HG02678 (cell line): ENCODE measurements at regions not wholly inside any gene's neighbourhood (a gene's known extent, or its start where the extent isn't known, plus 50 kb on each side); places are given as distances from the start of the nearest gene placed in this dataset.

Source experiments
- ATAC-seq: cut with Tn5 transposase; IDR thresholded peaks from one replicate; pipeline ENCODE4 v1.9.1; 2021; ENCODE audit warnings: mild to moderate bottlenecking, moderate library complexity; ENCODE audit not compliant: unreplicated experiment

- no peak for ATAC-seq
Observed at GRCh38 chr2:217393585-217394032, 533.7 kb upstream of the TNP1 start.

- no peak for ATAC-seq
Observed at GRCh38 chr2:217392930-217393584, 533.2 kb upstream of the TNP1 start.

GRCh38 chr2:217387776-217388387 lies 528.0 kb upstream of the TNP1 start:
- ATAC-seq: no peak

- ATAC-seq: no peak
Observed at GRCh38 chr2:217386041-217386440, 526.2 kb upstream of the TNP1 start.

GRCh38 chr2:217383620-217384019 lies 523.8 kb upstream of the TNP1 start:
- ATAC-seq: no peak

GRCh38 chr2:217382794-217383193 lies 522.9 kb upstream of the TNP1 start:
- ATAC-seq: no peak

- no peak for ATAC-seq
Observed at GRCh38 chr2:217379807-217380206, 519.9 kb upstream of the TNP1 start.

GRCh38 chr2:217372794-217373193 lies 512.9 kb upstream of the TNP1 start:
- ATAC-seq: no peak

GRCh38 chr2:217371781-217372213 lies 511.9 kb upstream of the TNP1 start:
- ATAC-seq: no peak

- no peak for ATAC-seq
Observed at GRCh38 chr2:217370391-217370790, 510.5 kb upstream of the TNP1 start.

- ATAC-seq: no peak
Observed at GRCh38 chr2:217367464-217367863, 507.6 kb upstream of the TNP1 start.

GRCh38 chr2:217366966-217367365 lies 507.1 kb upstream of the TNP1 start:
- no peak for ATAC-seq

GRCh38 chr2:217366266-217366895 lies 506.5 kb upstream of the TNP1 start:
- ATAC-seq: no peak

GRCh38 chr2:217365656-217366055 lies 505.8 kb upstream of the TNP1 start:
- no peak for ATAC-seq

GRCh38 chr2:217364224-217364623 lies 504.4 kb upstream of the TNP1 start:
- no peak for ATAC-seq

- no peak for ATAC-seq
Observed at GRCh38 chr2:217363470-217363869, 503.6 kb upstream of the TNP1 start.

- ATAC-seq: no peak
Observed at GRCh38 chr2:217362710-217363109, 502.8 kb upstream of the TNP1 start.

- ATAC-seq: no peak
Observed at GRCh38 chr2:217362286-217362685, 502.4 kb upstream of the TNP1 start.

GRCh38 chr2:217361483-217361880 lies 501.6 kb upstream of the TNP1 start:
- no peak for ATAC-seq

- ATAC-seq: no peak
Observed at GRCh38 chr2:217360781-217361482, 501.1 kb upstream of the TNP1 start.

- ATAC-seq: no peak
Observed at GRCh38 chr2:217360111-217360510, 500.2 kb upstream of the TNP1 start.
